NCI-H1048 (cell line): ENCODE measurements at regions not wholly inside any gene's neighbourhood (a gene's known extent, or its start where the extent isn't known, plus 50 kb on each side); places are given as distances from the start of the nearest gene placed in this dataset.
"Not testable (repeated sequence)": the region's sequence is repeated elsewhere in the genome, so short reads cannot be mapped to it uniquely, and the experiment has no call there.

Source experiments
- DNase-seq: peaks from one replicate; lab custom pipeline; 2025; lab: John Stamatoyannopoulos, UW

DNA sequence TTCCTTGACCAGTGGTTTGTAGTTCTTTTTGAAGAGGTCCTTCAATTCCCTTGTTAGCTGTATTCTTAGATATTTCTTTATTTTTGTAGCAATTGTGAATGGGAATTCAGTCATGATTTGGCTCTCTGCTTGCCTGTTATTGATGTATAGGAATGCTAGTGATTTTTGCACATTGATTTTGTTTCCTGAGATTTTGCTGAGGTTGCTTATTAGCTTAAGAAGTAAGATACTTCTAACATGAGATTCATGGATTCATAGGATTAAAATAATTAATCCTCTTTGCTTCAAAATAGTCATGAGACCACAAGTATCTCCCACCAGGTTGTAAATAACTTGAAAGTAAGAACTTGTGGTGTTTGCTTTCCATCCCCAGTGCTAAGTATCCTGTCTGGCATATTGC is 308.9 kb downstream of the DTHD1 start:
- DNase-seq = no peak

DNA sequence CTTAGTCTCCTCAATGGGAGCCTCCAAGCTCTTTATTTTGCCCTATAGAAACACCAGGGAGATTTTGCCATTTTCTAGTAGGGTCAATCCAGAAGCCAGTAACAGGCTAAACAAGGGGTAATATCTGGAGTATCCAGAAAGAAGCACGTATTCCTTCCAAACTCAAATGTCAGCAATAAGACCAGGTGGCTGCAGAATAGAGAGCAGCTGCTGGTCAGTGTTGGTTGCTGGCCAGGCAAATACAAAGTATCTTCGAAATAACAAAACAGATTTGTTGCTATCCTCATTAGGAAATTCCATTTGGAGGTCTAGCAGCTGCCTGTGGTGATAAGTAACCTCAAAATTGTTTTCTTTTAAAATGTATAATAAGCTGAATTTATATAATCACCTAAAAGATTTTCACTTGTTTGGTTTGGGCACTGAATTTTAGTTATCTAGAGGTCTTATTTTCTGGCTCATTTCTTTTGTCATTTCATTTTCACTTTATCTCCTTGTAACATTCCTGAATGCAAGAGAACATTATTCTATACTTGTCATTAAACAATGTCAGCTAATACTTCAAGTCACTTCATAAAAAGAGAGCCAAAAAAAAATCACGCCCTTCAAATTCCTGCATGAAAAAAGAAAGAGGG is 320.6 kb downstream of the DTHD1 start:
- DNase-seq = no peak

DNA sequence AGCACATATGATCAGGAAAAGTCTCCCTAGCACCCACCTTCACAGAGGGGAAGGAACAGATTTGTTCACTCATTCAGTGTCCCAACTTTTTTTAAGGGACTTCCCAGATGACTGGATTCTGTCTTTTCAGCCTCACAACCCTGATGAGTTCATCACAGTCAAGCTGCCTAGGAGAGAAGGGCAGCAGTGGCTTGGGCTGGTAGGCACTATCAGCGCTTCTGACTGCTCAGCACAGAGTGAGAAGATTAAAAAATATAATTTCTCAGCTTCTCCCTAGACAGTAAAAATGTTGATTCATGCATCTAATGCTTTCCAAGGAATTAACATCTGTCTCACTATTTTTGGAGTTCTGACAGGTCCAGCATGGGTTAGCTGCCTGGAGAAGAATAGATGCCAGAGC is 328.2 kb downstream of the DTHD1 start:
- DNase-seq = no peak

DNA sequence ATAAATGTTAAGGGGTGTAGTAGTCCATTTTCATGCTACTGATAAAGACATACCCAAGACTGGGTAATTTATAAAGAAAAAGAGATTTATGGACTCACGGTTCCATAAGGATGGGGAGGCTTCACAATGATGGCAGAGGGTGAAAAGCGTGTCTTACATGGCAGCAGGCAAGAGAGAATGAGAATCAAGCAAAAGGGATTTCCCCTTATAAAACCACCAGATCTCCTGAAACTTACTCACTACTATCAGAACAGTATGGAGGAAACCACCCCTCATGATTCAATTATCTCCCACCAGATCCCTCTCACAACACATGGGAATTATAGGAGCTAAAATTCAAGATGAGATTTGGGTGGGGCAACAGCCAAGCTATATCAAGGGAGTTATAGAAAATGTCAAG is 329.2 kb downstream of the DTHD1 start:
- no peak for DNase-seq

DNA sequence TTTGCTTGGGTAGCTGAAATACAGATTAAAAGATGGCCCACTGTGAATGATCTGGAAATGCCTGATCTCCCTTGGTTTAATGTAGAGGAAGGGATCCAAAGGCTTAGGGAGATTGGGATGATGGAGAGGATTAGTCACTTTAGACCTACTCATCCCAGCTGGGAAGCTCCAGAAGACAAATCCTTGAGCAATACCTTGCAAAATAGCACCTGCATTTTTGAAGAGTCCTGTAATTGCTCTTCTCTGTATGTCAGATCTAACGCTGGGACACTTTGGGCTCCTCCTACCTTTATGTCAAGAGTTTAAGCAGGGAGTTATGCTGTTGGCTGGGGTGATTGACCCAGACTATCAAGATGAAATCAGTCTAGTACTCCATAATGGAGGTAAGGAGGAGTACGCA is 331.7 kb downstream of the DTHD1 start:
- not testable (repeated sequence) for DNase-seq

DNA sequence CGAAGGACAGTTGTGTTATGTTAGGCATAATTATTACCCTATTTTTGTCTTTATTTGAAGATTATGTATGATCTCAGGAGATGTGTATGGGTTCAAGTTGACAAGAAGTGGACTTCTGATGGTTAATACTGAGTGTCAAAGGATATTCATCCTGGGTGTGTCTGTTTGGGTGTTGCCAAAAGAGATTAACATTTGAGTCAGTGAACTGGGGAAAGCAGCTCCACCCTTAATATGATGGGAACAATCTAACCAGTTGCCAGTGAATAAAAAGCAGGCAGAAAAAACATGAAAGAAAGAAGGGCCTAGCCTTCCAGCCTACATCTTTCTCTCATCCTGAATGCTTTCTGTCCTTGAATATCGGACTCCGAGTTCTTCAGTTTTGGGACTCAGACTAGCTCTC is 332.6 kb downstream of the DTHD1 start:
- DNase-seq = no peak

DNA sequence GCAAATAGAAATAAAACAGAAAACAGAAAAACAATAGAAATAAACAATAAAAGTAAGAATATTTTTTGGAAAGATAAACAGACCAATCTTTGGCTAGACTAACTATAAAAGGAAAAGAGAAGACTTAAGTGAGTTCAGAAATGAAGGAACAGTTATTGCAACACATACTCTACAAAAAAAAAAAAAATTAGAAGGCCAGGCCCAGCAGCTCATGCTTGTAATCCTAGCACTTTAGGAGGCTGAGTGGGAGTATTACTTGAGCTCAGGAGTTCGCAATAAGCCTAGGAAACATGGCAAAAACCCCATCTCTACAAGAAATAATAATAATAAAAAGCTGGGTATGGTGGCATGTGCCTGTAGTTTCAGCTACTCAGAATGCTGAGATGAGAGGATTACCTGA is 336.7 kb downstream of the DTHD1 start:
- no peak for DNase-seq

DNA sequence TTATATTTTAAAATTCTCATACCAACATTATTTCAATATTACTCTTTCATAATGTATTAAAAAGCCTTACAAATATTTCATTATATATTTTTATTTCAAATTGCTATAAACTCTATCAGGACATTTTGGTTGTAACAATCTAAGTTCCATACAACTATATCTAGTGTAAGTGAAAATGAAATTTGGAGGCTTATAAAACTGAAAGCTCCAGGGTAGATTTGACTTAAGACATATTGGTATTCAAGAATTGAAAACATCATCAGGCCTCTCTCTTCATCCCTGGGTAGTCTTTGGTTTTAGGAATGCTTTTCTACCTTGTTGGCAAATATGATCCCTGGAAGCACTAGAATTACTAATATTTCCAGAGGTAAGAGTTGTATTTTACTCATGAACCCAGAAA is 342.6 kb downstream of the DTHD1 start:
- DNase-seq = no peak

DNA sequence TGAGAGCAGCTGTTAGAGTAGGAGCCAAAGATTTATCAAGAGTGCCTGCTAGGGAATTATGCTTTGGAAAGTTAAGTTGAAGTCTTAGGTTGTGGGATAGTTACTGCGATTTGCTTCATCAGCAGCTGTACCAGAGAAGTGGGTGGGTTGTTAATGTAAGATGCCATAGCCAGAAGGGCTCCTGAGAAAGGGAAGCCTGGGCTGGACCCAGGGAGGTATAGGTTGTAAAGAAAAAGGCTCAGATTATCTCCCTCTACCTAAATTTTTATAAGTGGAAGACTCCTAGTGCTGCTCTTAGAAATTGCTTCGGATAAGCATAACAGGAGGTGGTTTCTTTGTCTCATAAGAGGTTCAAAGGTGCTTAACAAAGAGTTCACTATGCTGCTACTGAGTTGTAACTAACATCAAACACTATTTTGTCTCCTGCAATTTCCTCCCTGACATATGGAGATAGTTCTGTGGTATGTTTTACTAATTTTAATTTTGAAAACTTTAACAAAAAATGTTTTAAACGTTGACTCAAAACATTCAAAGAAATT is 356.9 kb downstream of the DTHD1 start:
- DNase-seq = no peak

DNA sequence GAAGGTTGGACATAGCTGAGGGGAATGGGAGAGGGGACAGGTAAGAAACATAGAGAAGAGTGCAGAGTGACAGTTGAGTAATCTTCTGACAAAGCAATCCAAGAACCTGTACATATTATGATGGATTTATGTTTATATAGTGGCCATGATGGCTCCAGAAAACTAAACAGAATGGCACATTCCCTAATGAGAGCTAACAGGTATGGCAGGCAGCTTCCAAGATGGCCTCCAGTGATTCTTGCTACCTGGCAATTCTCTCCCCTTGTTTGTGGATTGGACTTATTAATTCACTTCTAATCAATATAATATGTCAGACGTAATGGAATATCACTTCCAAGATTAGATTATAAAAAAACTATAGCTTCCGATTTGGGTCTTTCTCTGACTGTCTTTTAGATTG is 359.5 kb downstream of the DTHD1 start:
- no peak for DNase-seq

DNA sequence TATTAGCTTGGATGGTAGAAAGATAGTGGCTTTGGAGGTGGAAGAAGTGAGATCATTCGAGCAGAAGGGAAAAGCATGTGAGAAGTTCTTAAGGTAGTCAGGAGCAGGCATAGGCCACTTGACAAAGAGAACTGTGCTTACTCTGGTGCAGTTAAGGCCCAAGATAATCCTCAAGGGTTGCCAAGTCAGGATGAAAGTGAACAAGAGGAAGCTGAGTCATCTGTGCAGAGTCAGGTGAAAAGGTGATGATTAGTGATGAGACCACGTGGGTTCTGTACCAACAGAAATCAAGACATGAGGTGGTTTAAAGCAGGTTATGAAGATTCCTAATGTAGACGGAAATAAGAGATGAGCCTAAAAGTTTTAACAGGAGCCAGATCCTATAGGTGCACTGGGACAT is 369.8 kb downstream of the DTHD1 start:
- no peak for DNase-seq

DNA sequence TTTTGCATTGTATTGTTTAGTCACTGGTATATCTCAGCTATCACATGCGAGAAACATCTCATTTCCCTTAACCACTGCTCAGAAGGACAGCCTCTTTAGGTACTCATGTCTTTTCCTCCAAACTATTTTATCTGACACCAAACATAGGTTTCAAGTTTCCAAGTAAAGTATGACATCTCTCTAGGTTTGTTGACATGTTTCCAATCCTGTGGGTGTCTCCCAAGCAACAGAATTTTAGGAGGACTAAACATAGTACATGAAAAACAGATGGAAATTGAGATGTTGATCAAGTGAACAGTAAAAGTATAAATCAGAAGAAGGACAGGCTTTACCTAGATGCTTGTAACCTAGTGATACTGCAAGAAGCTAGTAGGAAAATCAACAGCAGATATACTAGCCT is 371.4 kb downstream of the DTHD1 start:
- no peak for DNase-seq

DNA sequence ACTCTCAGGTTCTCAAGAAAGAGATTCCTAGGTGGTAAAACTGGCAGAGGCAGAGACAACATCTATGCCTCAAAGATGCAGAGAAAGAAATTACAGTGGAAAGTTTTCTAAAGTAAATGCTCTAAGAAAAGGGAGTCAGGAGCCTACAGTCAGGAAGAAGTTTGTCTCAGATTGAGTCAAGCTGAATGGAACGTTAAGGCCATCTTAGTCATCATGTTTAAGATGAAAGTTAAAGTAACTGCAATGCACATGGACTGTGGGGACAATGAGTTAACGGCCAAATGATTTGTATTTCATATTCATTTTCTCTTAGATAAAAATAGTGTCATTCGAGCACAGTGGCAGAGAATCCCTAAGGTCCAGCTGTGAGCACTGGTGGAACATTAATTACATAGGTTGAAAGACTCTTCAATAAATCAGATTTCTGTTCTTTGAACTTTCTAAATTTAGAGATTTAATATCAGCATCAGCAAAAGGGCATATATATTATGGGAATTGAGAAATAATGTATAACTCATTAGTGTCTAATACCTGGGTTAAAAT is 384.6 kb downstream of the DTHD1 start:
- no peak for DNase-seq

DNA sequence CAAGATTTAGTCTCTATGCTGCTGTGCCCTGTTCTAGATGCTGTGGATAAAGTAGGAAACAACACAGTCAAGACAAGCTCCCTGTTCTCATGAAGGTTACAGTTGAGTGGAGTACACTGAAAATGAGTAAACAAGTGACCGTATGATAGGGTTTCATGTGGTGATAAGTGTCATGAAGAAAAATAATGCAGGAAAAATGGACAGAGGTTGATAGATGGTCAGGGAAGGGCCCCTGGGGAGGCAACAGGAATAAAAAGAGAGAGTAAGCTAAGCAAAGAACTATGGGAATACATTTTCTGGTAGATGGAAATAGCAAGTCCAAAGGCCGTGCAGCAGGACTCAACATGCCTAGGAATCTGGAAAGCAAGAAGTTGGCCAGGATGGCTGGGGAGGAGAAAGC is 394.0 kb downstream of the DTHD1 start:
- DNase-seq = no peak

DNA sequence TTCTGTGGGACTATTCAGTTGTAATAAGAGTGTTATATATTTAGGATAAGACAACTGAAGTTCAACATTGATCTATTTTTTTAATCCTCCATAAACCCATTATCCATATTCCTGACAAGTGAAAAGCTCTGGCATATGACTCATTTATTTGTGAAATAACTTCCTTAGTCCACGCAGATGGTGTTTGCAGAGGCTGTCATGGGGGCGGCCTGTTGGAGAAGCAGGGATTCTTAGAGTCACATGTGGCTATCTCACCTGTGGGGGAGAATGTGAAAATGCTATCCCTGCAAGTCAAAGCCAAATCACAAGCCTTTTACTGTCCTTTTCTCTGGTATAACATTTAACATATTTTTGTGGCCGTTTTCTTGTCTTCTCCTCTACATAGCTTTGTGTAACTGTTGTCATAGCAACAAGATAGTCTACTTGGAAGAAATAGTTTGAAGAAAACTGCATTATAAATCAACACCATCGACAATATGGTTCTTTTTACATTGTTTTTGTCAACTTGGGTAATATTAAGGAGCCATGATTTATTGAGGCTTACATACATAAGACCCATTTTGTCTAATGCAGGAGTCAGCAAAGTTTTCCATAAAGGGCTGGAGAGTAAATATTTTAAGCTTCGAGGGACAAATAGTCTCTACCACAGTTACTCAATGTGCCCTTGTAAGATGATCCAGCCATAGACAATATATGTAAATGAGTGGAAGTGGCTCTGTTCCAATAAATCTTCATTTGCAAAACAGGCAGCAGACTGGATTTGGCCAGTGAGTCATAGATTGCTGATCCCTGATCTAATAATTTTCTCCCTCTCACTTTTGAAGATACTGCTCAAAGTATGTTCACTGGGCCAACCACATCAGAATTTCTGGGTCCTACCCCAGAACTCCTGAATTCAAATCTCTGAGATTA is 395.0 kb downstream of the DTHD1 start:
- no peak for DNase-seq

DNA sequence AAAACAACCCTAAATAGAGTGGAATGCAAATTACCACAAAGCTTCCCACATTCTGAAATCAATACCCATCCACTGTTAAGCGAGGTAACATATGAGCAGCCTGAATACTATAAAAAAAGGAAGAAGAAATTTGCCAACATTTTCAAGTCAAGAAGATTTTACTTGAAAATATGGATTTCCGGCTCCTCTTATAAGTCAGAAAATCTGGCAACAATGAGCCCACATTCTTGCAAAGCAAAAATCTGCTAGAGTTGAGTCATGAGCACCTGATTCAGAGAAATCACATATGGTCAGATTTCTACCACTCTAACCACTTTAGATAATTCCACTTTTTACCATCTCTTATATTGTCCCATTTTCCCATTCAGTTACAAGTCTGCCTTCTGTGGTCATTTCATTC is 395.7 kb downstream of the DTHD1 start:
- no peak for DNase-seq

DNA sequence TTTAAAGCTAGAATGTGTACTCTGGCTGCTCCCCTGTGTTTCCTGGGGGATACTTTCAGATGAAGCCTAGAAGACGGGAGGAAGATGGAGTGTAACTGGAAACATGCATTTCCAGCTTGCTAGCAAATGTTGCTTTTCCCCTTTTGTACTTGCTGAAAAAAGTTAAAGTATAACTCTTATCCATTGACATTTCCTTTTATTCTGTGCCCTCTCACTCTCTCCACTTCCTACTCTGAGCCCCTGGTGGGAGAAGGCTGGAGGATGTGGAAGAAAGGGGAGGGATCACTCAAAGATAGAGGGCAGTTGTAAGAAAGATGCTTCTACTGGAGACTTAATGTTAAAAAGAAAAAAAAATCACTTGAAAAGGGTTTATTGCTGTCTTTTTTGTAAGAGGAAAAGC is 396.5 kb downstream of the DTHD1 start:
- DNase-seq = no peak

DNA sequence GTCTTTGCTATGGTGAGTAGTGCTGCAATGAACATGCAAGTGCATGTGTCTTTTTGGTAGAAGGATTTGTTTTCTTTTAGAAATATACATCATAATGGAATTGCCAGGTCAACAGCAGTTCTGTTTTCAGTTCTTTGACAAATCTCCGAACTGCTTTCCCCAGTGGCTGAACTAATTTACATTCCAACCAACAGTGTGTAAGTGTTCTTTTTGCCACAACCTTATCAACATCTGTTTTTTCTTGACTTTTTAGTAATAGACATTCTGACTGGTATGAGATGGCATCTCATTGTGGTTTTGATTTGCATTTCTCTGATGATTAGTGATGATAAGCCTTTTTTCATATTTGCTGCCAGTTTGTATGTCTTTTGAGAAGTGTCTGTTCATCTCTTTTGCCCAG is 406.3 kb downstream of the DTHD1 start:
- DNase-seq = no peak

DNA sequence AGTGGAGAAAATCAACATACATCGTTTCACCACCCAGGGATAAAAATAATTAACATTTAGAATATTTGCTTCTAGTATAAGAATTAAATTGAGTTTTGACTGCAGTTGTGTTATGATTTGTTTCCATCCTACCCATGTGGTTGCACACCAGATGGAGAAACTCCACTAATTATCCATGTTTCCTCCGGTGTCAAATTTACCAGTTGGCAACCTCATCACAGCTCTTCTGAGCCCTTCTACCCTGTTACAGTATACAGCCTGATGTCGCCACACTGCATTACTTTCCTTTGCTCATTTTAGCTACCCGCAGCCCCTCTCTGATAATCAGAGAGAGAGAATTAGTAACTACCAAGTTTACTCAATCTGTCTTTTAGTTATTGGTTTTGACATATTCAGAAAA is 411.2 kb downstream of the DTHD1 start:
- no peak for DNase-seq

DNA sequence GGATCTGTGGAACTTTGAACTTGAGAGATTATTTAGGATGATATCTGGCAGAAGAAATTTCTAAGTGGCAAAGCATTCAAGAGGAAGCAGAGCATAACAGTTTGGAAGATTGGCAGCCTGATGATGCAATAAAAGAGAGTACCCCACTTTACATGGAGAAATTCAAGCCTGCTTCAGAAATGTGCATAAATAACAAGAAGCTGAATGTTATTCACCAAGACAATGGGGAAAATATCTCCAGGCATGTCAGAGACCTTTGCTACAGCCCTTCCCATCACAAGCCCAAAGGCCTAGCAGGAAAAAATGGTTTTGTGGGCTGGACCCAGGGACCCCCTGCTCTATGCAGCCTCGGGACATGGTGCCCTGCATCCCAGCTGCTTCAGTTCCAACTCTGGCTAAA is 420.8 kb downstream of the DTHD1 start:
- no peak for DNase-seq

DNA sequence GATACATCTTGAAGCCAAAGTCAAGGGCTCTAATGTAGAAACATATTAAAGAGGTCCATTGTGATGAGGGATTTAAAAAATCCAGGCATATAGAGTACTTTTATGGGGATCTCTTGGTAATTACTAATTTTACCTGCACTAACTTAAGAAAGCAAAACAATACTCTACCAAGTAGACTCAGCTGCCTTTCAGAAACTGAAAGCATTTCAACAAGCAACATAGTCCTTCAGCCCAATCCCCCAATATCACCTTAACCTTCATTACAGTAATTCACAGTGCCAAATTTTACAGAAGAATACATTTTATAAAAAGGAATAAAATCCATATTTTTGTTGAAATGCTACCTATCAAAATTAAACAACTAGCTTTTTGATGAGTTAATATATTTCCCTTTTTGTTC is 422.9 kb downstream of the DTHD1 start:
- DNase-seq = no peak

DNA sequence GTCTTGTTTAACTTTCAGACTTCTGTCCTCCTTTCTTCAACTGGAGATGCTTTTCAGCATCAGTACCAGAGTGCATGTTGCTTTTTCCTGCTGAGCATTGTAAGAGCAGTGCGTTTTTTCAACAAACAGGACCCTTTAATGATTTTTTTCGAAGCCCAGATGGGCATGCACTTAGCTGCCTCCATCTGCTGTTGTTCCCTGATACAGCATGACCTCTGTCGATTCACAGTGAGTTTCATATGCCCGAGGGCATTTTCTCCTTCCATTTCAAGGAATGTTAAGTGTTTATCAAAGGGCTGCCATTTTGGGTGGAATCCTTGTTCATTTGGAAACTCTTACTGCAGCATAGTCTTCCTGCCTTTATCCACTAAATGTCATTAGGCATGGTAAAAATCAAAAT is 428.6 kb downstream of the DTHD1 start:
- DNase-seq = no peak

DNA sequence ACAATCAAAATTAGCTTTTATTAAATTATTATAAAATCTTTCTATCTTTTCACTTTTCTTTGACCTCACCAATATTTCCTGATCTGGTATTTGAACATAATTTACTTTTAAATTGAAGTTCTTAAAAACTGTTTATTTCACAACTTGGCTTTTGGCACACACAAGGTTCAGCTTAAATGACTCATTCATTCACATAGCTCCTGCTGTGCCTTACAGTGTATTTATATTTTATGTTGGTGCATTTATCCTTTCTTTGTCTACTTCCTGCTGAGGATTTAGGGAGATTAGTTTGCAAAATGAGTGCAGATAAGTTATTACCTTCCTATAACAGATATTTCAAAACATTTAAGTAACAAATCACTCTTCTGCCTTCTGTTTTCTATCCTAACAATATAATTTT is 430.6 kb downstream of the DTHD1 start:
- no peak for DNase-seq
